Lower lobe of right lung (tissue), 2 donors: ENCODE measurements at regions not wholly inside any gene's neighbourhood (a gene's known extent, or its start where the extent isn't known, plus 50 kb on each side); places are given as distances from the start of the nearest gene placed in this dataset.

Source experiments
- ATAC-seq, 2 donors: fragments of 200-7000 bp; cut with Tn5 transposase; one replicate each; pipeline ENCODE4 v1.9.1; 2020 to 2022; ENCODE audit warnings: mild to moderate bottlenecking in 2 of 2, moderate library complexity in 2 of 2
- DNase-seq: peaks from one replicate; pipeline ENCODE4 v3.0.0-alpha.2; 2020
- H3K27ac ChIP-seq: fragments of 200-600 bp; one replicate; pipeline ENCODE4 v1.8.0; 2022
- H3K27me3 ChIP-seq: fragments of 200-600 bp; one replicate; pipeline ENCODE4 v1.8.0; 2022; ENCODE audit warnings: low read depth
- H3K36me3 ChIP-seq: fragments of 200-600 bp; one replicate; pipeline ENCODE4 v1.8.0; 2022; ENCODE audit warnings: mild to moderate bottlenecking
- H3K4me1 ChIP-seq: fragments of 200-600 bp; one replicate; pipeline ENCODE4 v1.8.0; 2022
- H3K4me3 ChIP-seq: fragments of 200-600 bp; one replicate; pipeline ENCODE4 v1.8.0; 2022; ENCODE audit warnings: mild to moderate bottlenecking
- H3K9me3 ChIP-seq: fragments of 200-600 bp; one replicate; pipeline ENCODE4 v1.8.0; 2022
- intact Hi-C: fragments of 100-400 bp; cut with DNase I; formaldehyde crosslinking; loops from one replicate; pipeline ENCODE4 v1.11.0; 2022
- TF ChIP-seq, protein P1 (sequence below): fragments of 200-600 bp; IDR thresholded peaks from one replicate; pipeline ENCODE4 v1.8.0; 2022; ENCODE audit warnings: antibody characterized with exemption, mild to moderate bottlenecking
- donor health status: DM: no; HTN: yes; CAD: no; lungs with severe emphysema.

DNA sequence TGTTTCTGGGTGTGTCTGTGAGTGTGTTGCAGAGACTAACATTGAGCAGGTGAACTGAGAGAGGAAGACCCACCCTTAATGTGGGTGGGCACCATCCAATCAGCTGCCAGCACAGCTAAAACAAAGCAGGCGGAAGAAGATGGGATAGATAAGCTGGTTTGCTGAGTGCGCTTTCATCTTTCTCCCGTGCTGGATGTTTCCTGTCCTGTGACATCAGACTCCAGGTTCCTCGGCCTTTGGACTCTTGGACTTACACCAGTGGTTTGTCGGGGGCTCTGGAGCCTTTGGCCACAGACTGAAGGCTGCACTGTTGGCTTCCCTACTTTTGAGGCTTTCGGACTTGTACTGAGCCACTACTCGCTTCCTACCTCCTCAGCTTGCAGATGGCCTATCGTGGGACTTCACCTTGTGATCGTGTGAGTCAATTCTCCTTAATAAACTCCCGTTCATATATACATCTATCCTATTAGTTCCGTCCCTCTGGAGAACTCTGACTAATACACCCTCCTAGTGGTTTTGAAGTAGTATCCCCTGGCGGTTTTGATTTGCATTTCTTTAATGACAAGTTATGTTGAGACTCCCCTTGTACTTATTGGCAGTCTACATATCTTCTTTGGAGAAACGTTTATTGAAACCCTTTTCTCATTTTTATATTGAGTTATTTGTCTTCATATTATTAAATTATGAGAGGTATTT, 546.6 kb upstream of the TMPRSS15 start:
- H3K27ac ChIP-seq, result no peak overlapping the region
- no peaks in the 10 kb centered on the region for H3K27me3 ChIP-seq
- H3K4me1 ChIP-seq, result no peaks in the 10 kb centered on the region
- H3K9me3 ChIP-seq, result no peaks in the 10 kb centered on the region
- no peak for ATAC-seq
- no peak for DNase-seq
- TF ChIP-seq, protein P1, sequence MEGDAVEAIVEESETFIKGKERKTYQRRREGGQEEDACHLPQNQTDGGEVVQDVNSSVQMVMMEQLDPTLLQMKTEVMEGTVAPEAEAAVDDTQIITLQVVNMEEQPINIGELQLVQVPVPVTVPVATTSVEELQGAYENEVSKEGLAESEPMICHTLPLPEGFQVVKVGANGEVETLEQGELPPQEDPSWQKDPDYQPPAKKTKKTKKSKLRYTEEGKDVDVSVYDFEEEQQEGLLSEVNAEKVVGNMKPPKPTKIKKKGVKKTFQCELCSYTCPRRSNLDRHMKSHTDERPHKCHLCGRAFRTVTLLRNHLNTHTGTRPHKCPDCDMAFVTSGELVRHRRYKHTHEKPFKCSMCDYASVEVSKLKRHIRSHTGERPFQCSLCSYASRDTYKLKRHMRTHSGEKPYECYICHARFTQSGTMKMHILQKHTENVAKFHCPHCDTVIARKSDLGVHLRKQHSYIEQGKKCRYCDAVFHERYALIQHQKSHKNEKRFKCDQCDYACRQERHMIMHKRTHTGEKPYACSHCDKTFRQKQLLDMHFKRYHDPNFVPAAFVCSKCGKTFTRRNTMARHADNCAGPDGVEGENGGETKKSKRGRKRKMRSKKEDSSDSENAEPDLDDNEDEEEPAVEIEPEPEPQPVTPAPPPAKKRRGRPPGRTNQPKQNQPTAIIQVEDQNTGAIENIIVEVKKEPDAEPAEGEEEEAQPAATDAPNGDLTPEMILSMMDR, result no peak
- intact Hi-C loops, result no loop called here
- H3K4me3 ChIP-seq, result no peak overlapping the region
- H3K36me3 ChIP-seq, result no peaks in the 10 kb centered on the region

DNA sequence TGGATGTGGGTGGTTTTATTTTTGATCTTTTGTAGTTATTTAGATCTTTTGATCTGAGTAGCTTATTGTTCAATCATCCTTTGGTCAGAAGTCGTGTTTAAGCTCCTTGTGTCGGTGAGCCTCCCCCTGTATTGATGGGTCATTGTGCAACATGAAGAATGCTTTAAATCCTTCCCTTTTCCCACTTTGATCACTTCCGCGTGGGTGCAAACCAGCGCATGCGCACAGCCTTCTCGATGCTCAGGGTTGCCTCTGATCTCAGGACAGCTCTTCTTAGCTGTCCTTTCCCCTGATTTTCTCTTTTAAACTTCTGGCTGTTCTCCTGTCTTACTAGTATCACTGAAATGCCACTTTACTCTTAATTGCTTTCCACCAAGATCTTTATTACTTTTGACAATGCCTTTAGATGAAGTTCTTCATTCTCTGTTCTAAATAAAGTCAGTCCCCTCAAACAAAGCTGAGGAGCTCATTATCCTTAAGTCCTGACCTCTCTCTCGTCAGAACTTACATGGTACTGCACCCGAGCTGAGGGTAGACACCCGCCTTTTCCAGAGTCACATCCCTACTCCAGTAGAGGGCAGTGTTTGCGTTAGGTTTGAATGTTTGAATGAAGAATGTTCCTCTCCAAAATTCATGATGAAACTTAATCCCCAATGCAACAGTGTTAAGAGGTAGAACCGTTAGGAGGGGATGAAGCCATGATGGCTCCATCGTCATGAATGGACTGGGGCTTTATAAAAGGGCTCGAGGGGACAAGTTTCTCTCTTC, 547.9 kb upstream of the TMPRSS15 start:
- no peaks in the 10 kb centered on the region for H3K27me3 ChIP-seq
- H3K4me1 ChIP-seq, result no peaks in the 10 kb centered on the region
- intact Hi-C loops, result no loop called here
- H3K36me3 ChIP-seq, result no peaks in the 10 kb centered on the region
- DNase-seq (no peak), ATAC-seq (peak in 1 of 2 donors; percentile 51)
- TF ChIP-seq, protein P1, result peak; percentile 31
- no peak overlapping the region for H3K27ac ChIP-seq
- no peaks in the 10 kb centered on the region for H3K9me3 ChIP-seq
- H3K4me3 ChIP-seq, result no peak overlapping the region

- Histone ChIP-seq H3K4me3 (no peak overlapping the region), H3K9me3 (no peaks in the 10 kb centered on the region), H3K27me3 (no peaks in the 10 kb centered on the region), H3K27ac (no peak overlapping the region), H3K4me1 (no peaks in the 10 kb centered on the region), H3K36me3 (no peaks in the 10 kb centered on the region)
- intact Hi-C loops, result no loop called here
- TF ChIP-seq, protein P1, result no peak
- ATAC-seq (no peak), DNase-seq (no peak)
These were observed 550.9 kb upstream of the TMPRSS15 start for GRCh38 chr21:18954441-18954844.

DNA sequence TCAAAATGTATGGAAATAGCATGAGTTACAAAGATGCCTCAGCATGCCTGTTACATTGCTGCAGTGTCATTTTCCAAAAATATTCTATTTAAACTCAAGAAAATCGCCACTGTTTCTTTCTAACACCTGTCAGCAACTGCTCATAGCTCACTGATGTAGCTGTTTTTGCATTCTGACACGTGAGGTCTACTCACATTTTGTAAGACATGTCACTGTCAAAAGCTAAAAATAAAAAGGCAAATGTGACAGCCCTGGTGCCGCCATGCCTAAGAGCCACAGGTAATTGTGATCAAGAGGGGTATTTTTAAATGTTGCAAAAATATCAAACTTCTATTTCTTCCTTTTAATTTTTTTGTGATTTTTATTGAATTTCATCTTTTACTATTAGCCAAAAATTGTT, 556.2 kb upstream of the TMPRSS15 start:
- no peak overlapping the region for H3K4me3 ChIP-seq
- H3K27ac ChIP-seq, result no peak overlapping the region

GRCh38 chr21:18960306-18960705, 556.7 kb upstream of the TMPRSS15 start:
- intact Hi-C loops, result no loop called here
- H3K9me3 ChIP-seq, result no peaks in the 10 kb centered on the region
- TF ChIP-seq, protein P1, result no peak
- H3K27me3 ChIP-seq, result no peaks in the 10 kb centered on the region
- no peaks in the 10 kb centered on the region for H3K36me3 ChIP-seq
- H3K4me1 ChIP-seq, result no peaks in the 10 kb centered on the region
- no peak overlapping the region for H3K27ac ChIP-seq
- ATAC-seq, result no peak
- no peak for DNase-seq
- H3K4me3 ChIP-seq, result no peak overlapping the region

More for the DNA sequence above, 556.2 kb upstream of the TMPRSS15 start:
- Histone ChIP-seq H3K4me1 (no peaks in the 10 kb centered on the region), H3K27me3 (no peaks in the 10 kb centered on the region), H3K36me3 (no peaks in the 10 kb centered on the region), H3K9me3 (no peaks in the 10 kb centered on the region)
- intact Hi-C loops, result no loop called here
- TF ChIP-seq, protein P1, result no peak
- DNase-seq (no peak), ATAC-seq (no peak)
